ENCODE measurements at regions not wholly inside any gene's neighbourhood (a gene's known extent, or its start where the extent isn't known, plus 50 kb on each side); places are given as distances from the start of the nearest gene placed in this dataset.

- Histone ChIP-seq H3K27ac (ENCODE audit: extremely low read length, insufficient read depth, low read length) (no peak overlapping the region), H3K4me2 (ENCODE audit: low read depth, low read length) (no peak overlapping the region), H3K79me2 (ENCODE audit: insufficient read depth, low read length) (peaks cover 2% of the 10 kb centered on the region), H3K36me3 (replicated peaks in 1 of 2; ENCODE audit: control insufficient read depth in 1 of 2, insufficient read depth in 2 of 2, low read length in 2 of 2) (peaks cover 17 to 29% of the 10 kb centered on the region in 2 experiments; a peak in 4 of 5 replicates), H2AFZ (ENCODE audit: low read length) (no peak overlapping the region), H4K20me1 (ENCODE audit: insufficient read depth, low read length) (0 out of 2 replicates have a peak, but pooled peaks cover 3% of the 10 kb centered on the region), H3K4me3 (replicated peaks in 1 of 3; ENCODE audit: insufficient read depth in 1 of 3, low read depth in 2 of 3, low read length in 3 of 3) (no peak overlapping the region), H3K4me1 (ENCODE audit: insufficient read depth, low read length) (no peaks in the 10 kb centered on the region), H3K9me3 (ENCODE audit: low read length) (no peaks in the 10 kb centered on the region), H3K27me3 (ENCODE audit: control insufficient read depth in 1 of 2, insufficient read depth in 2 of 2, low read length in 2 of 2) (no peaks in the 10 kb centered on the region), H3K9ac (ENCODE audit: insufficient read depth, low read depth, low read length) (no peak overlapping the region)
- DNase-seq (ENCODE audit: low spot score): no peak
- POLR2A ChIA-PET: no interaction called here
- FAIRE-seq: no peak
- CTCF ChIA-PET (ENCODE audit: low intra/inter-chr PET ratio, low total read pairs): no interaction called here
- 90% methylated on average over 7 of the region's 7 CpGs for WGBS (ENCODE audit: low lambda C conversion rate)
- TSS peak; percentile 19 for BruUV-seq (replicated peaks)
- TF ChIP-seq ATRX (CRISPR knock-in tag; IDR thresholded peaks at IDR 0.05; ENCODE audit: borderline replicate concordance) (no peak), ZFP91 (CRISPR knock-in tag; IDR thresholded peaks at IDR 0.05; ENCODE audit: borderline replicate concordance) (no peak), DZIP1 (CRISPR knock-in tag; IDR thresholded peaks at IDR 0.05) (no peak), ZNF235 (CRISPR knock-in tag; IDR thresholded peaks at IDR 0.05; ENCODE audit: borderline replicate concordance) (no peak), ZFP62 (CRISPR knock-in tag; IDR thresholded peaks at IDR 0.05) (no peak), ZMYM4 (CRISPR knock-in tag; IDR thresholded peaks at IDR 0.05) (no peak), TEF (CRISPR knock-in tag; IDR thresholded peaks at IDR 0.05) (no peak)
- ATAC-seq: no peak
- intact Hi-C loops (cut with micrococcal nuclease; ENCODE audit: unreplicated experiment): loop anchor here (5.0 kb wide), 1 partner anchor 81 kb away; no protein-coding TSS in a partner anchor
- in situ Hi-C loops (cut with HindIII; ENCODE audit: extremely low pct_ligation_motif_present, low pct_unique_long_range_greater_than_20kb): loop anchor here (5.0 kb wide), 2 partner anchors 241 to 311 kb away; no protein-coding TSS in a partner anchor
Observed at GRCh38 chr22:25461301-25461700, 103.2 kb upstream of the GRK3 start.

Data from HepG2 (cell line).